Gastrocnemius medialis (tissue), 4 donors: ENCODE measurements at regions not wholly inside any gene's neighbourhood (a gene's known extent, or its start where the extent isn't known, plus 50 kb on each side); places are given as distances from the start of the nearest gene placed in this dataset.

Source experiments
- ATAC-seq, 2 donors: fragments of 150-250 bp; one replicate each; pipeline ENCODE4 v1.9.1; 2016
- DNase-seq, 2 donors: peaks; one replicate each; pipeline ENCODE4 v3.0.0-alpha.2; 2019
- H3K27ac ChIP-seq, 4 donors: fragments of 200-600 bp; sonication (generic); 1 replicate in 1 of 4; 2 replicates in 3 of 4; pipeline ENCODE4 v1.5.1; 2016 to 2018; ENCODE audit warnings: mild to moderate bottlenecking in 2 of 4, moderate library complexity in 1 of 4
- H3K27me3 ChIP-seq, 3 donors: fragments of 200-600 bp; sonication (generic) in 2 of 3; 1 replicate in 1 of 3; 2 replicates in 2 of 3; pipeline versions ENCODE4 v1.5.1 to v1.6.0; 2016 to 2019; ENCODE audit warnings: mild to moderate bottlenecking in 1 of 3, moderate library complexity in 1 of 3
- H3K36me3 ChIP-seq, 2 donors: fragments of 200-600 bp; sonication (generic) in 1 of 2; one replicate each; pipeline ENCODE4 v1.5.1; 2017 to 2018
- H3K4me1 ChIP-seq, 2 donors: fragments of 200-600 bp; sonication (generic) in 1 of 2; one replicate each; pipeline ENCODE4 v1.5.1; 2016 to 2017; ENCODE audit warnings: mild to moderate bottlenecking in 2 of 2
- H3K4me3 ChIP-seq, 4 donors: fragments of 200-600 bp; sonication (generic) in 3 of 4; 1 replicate in 1 of 4; 2 replicates in 3 of 4; pipeline ENCODE4 v1.5.1; 2016 to 2019; ENCODE audit warnings: mild to moderate bottlenecking in 2 of 4
- H3K9me3 ChIP-seq, 3 donors: fragments of 200-600 bp; sonication (generic) in 2 of 3; 1 replicate in 1 of 3; 2 replicates in 2 of 3; pipeline ENCODE4 v1.5.1; 2016 to 2019
- CTCF ChIP-seq, 5 experiments: fragments of 450-650 bp in 3 of 5; fragments of 200-600 bp in 2 of 5; sonication (generic) in 2 of 5; IDR thresholded peaks in 4 of 5; conservative IDR thresholded peaks in 1 of 5; 1 replicate in 4 of 5; 2 replicates in 1 of 5; pipeline ENCODE4 v1.5.1; 2016 to 2019; ENCODE audit warnings: antibody characterized with exemption in 5 of 5, mild to moderate bottlenecking in 3 of 5, moderate library complexity in 3 of 5
- POLR2A ChIP-seq, 2 donors: fragments of 450-650 bp; IDR thresholded peaks; one replicate each; pipeline ENCODE4 v1.6.1; 2017; ENCODE audit warnings: antibody characterized with exemption in 2 of 2, mild to moderate bottlenecking in 2 of 2, moderate library complexity in 2 of 2
- in situ Hi-C, 4 donors: fragments of 200-750 bp; cut with MboI; loops; one replicate each; pipeline versions ENCODE4 v1.15.0 to v1.8.0; 2017; ENCODE audit warnings: low sequenced_read_pairs in 4 of 4
- intact Hi-C: fragments of 100-400 bp; cut with DNase I; formaldehyde crosslinking; loops from one replicate; pipeline ENCODE4 v1.15.1; 2023; ENCODE audit warnings: low total_unique reads

- no peak for TF ChIP-seq POLR2A (IDR thresholded peaks at IDR 0.05)
- TF ChIP-seq CTCF (IDR thresholded peaks at IDR 0.05 in 4 of 5, conservative IDR thresholded peaks at IDR 0.05 in 1 of 5) = no peak
Observed at GRCh38 chr20:11090751-11091150, 417.0 kb upstream of the JAG1 start.

DNA sequence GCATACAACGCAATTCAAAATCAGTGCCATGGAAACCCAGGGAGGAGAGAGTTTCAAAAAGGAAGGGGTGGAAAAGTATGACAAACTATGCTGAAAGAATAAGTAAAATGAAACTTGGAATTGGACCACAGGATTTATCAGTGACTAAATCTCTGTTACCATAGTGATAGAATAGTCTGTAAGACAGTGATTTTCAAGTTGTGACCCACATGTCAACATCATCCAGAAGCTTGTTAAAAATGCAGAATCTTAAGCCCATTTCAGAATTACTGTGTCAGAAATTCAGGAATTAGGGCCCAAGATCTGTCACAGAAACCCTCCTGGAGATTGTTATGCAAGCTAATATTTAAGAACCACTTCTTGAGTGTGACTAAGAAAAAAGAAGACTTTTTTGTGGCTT is 417.7 kb upstream of the JAG1 start:
- TF ChIP-seq POLR2A (IDR thresholded peaks at IDR 0.05) (no peak), CTCF (IDR thresholded peaks at IDR 0.05 in 4 of 5, conservative IDR thresholded peaks at IDR 0.05 in 1 of 5) (no peak)
- intact Hi-C loops = no loop called here
- Histone ChIP-seq H3K27ac (no peak overlapping the region), H3K9me3 (no peaks in the 10 kb centered on the region), H3K4me3 (no peak overlapping the region), H3K36me3 (no peaks in the 10 kb centered on the region), H3K4me1 (no peaks in the 10 kb centered on the region), H3K27me3 (no peaks in the 10 kb centered on the region)
- in situ Hi-C loops = no loop called here
- ATAC-seq (no peak), DNase-seq (no peak)

More at GRCh38 chr20:11090751-11091150, 417.0 kb upstream of the JAG1 start:
- ATAC-seq (no peak), DNase-seq (no peak)
- H3K4me1 ChIP-seq = no peaks in the 10 kb centered on the region
- H3K27ac ChIP-seq = no peak overlapping the region
- H3K4me3 ChIP-seq = no peak overlapping the region
- no peaks in the 10 kb centered on the region for H3K9me3 ChIP-seq
- intact Hi-C loops (no loop called here), in situ Hi-C loops (no loop called here)
- no peaks in the 10 kb centered on the region for H3K27me3 ChIP-seq
- H3K36me3 ChIP-seq = no peaks in the 10 kb centered on the region

- in situ Hi-C loops (no loop called here), intact Hi-C loops (no loop called here)
- no peaks in the 10 kb centered on the region for H3K4me1 ChIP-seq
- ATAC-seq (no peak), DNase-seq (no peak)
- H3K36me3 ChIP-seq = no peaks in the 10 kb centered on the region
- TF ChIP-seq CTCF (IDR thresholded peaks at IDR 0.05 in 4 of 5, conservative IDR thresholded peaks at IDR 0.05 in 1 of 5) (no peak), POLR2A (IDR thresholded peaks at IDR 0.05) (no peak)
- H3K4me3 ChIP-seq = no peak overlapping the region
- H3K9me3 ChIP-seq = no peaks in the 10 kb centered on the region
- H3K27me3 ChIP-seq = no peaks in the 10 kb centered on the region
- no peak overlapping the region for H3K27ac ChIP-seq
Observed at GRCh38 chr20:11092151-11092550, 418.4 kb upstream of the JAG1 start.

DNA sequence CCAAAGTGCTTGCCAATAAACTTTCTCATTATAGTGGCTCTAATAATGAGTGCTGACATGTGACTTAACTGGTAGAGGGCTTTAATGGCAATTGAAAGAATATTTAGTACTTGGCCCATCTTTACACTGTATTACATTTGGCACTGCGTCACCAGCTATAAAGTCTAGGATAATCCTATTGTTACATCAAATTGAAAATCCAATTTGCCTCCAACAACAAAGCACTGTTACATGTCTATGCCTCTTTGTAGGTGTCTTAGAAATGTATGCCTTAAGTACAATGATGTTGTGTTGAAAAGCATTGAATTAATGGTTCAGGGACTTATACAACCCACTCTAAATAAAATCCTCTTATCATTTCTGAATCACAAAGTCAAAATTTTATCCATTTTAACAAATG is 420.4 kb upstream of the JAG1 start:
- H3K4me1 ChIP-seq = no peaks in the 10 kb centered on the region
- intact Hi-C loops = no loop called here
- TF ChIP-seq CTCF (IDR thresholded peaks at IDR 0.05 in 4 of 5, conservative IDR thresholded peaks at IDR 0.05 in 1 of 5) = no peak
- TF ChIP-seq POLR2A (IDR thresholded peaks at IDR 0.05) = no peak
- H3K27ac ChIP-seq = no peak overlapping the region
- no peak overlapping the region for H3K4me3 ChIP-seq
- H3K27me3 ChIP-seq = no peaks in the 10 kb centered on the region
- DNase-seq (no peak), ATAC-seq (no peak)
- no peaks in the 10 kb centered on the region for H3K9me3 ChIP-seq
- in situ Hi-C loops = no loop called here
- no peaks in the 10 kb centered on the region for H3K36me3 ChIP-seq

DNA sequence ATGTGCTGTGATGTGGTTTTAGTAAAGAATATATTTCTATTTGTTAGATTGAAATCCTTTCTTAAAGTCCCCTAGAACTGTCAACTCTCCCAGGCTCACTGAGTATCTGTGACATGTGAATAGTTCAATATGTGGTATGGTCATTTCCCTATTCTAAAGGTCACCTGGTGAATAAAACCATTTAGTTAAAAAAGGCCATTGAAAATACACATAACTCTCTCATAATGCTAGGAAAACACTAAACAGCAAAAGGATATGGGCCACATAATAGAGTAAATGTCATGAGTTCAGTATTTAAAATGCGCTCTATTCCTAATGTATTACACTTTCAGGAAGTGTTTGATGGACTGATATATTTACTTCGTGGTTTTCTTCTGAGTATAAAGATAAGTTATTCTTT is 420.9 kb upstream of the JAG1 start:
- intact Hi-C loops (no loop called here), in situ Hi-C loops (no loop called here)
- Histone ChIP-seq H3K9me3 (no peaks in the 10 kb centered on the region), H3K27me3 (no peaks in the 10 kb centered on the region), H3K36me3 (no peaks in the 10 kb centered on the region), H3K4me1 (no peaks in the 10 kb centered on the region), H3K4me3 (no peak overlapping the region), H3K27ac (no peak overlapping the region)
- TF ChIP-seq POLR2A (IDR thresholded peaks at IDR 0.05) = no peak
- no peak for TF ChIP-seq CTCF (IDR thresholded peaks at IDR 0.05 in 4 of 5, conservative IDR thresholded peaks at IDR 0.05 in 1 of 5)
- DNase-seq (no peak), ATAC-seq (no peak)
